Gastroesophageal sphincter (tissue), 4 donors: ENCODE measurements at regions not wholly inside any gene's neighbourhood (a gene's known extent, or its start where the extent isn't known, plus 50 kb on each side); places are given as distances from the start of the nearest gene placed in this dataset.

Experiments
- ATAC-seq: fragments of 150-250 bp; one replicate; pipeline ENCODE4 v1.9.1; 2016; ENCODE audit warnings: mild to moderate bottlenecking, moderate library complexity
- H3K27ac ChIP-seq, 4 donors: fragments of 200-600 bp; sonication (generic) in 3 of 4; 1 replicate in 3 of 4; 2 replicates in 1 of 4; pipeline ENCODE4 v1.5.1; 2016 to 2019
- H3K27me3 ChIP-seq: fragments of 200-600 bp; sonication (generic); one replicate; pipeline ENCODE4 v1.5.1; 2019
- H3K36me3 ChIP-seq, 2 donors: fragments of 200-600 bp; sonication (generic); one replicate each; pipeline ENCODE4 v1.5.1; 2019; ENCODE audit warnings: control low read depth in 1 of 2
- H3K4me1 ChIP-seq, 3 donors: fragments of 200-600 bp; sonication (generic); 1 replicate in 2 of 3; 2 replicates in 1 of 3; pipeline ENCODE4 v1.5.1; 2016 to 2019; ENCODE audit warnings: control low read depth in 2 of 3
- H3K4me3 ChIP-seq, 2 donors: fragments of 200-600 bp; sonication (generic); one replicate each; pipeline ENCODE4 v1.5.1; 2019; ENCODE audit warnings: mild to moderate bottlenecking in 1 of 2, moderate library complexity in 1 of 2
- H3K9me3 ChIP-seq, 3 donors: fragments of 200-600 bp; sonication (generic); one replicate each; pipeline ENCODE4 v1.5.1; 2017 to 2019; ENCODE audit warnings: control low read depth in 2 of 3
- EP300 ChIP-seq: sonication (generic); formaldehyde crosslinking; IDR thresholded peaks from one replicate; pipeline ENCODE4 v1.6.1; 2017; ENCODE audit warnings: antibody characterized with exemption, mild to moderate bottlenecking
- POLR2A ChIP-seq, 2 donors: fragments of 450-650 bp; IDR thresholded peaks; one replicate each; pipeline ENCODE4 v1.6.1; 2017; ENCODE audit warnings: antibody characterized with exemption in 2 of 2, mild to moderate bottlenecking in 2 of 2, moderate library complexity in 1 of 2
- POLR2AphosphoS5 ChIP-seq: sonication (generic); formaldehyde crosslinking; IDR thresholded peaks from one replicate; pipeline ENCODE4 v1.6.1; 2017; ENCODE audit warnings: antibody characterized with exemption
- WGBS, 2 donors: methylation state at CpG; one replicate each; pipeline ENCODE4 v1.1.5; 2018; ENCODE audit warnings: low coverage in 1 of 2; 5-methylcytosine and 5-hydroxymethylcytosine counted together
- TF ChIP-seq, protein P1 (sequence below), 4 experiments: fragments of 200-600 bp in 2 of 4; fragments of 450-650 bp in 2 of 4; sonication (generic) in 1 of 4; IDR thresholded peaks; one replicate each; pipeline ENCODE4 v1.5.1; 2017 to 2019; ENCODE audit warnings: antibody characterized with exemption in 4 of 4, mild to moderate bottlenecking in 2 of 4, moderate library complexity in 2 of 4

- 60 to 79% methylated on average over 2 to 4 of the region's 4 CpGs for WGBS, 2 donors
- ATAC-seq, result no peak
- no peaks in the 10 kb centered on the region for H3K4me1 ChIP-seq
- H3K9me3 ChIP-seq, result no peaks in the 10 kb centered on the region
- H3K27ac ChIP-seq, result no peak overlapping the region
- TF ChIP-seq POLR2A (IDR thresholded peaks at IDR 0.05) (no peak), POLR2AphosphoS5 (no peak)
- TF ChIP-seq, protein P1, sequence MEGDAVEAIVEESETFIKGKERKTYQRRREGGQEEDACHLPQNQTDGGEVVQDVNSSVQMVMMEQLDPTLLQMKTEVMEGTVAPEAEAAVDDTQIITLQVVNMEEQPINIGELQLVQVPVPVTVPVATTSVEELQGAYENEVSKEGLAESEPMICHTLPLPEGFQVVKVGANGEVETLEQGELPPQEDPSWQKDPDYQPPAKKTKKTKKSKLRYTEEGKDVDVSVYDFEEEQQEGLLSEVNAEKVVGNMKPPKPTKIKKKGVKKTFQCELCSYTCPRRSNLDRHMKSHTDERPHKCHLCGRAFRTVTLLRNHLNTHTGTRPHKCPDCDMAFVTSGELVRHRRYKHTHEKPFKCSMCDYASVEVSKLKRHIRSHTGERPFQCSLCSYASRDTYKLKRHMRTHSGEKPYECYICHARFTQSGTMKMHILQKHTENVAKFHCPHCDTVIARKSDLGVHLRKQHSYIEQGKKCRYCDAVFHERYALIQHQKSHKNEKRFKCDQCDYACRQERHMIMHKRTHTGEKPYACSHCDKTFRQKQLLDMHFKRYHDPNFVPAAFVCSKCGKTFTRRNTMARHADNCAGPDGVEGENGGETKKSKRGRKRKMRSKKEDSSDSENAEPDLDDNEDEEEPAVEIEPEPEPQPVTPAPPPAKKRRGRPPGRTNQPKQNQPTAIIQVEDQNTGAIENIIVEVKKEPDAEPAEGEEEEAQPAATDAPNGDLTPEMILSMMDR (IDR thresholded peaks at IDR 0.05), result no peak
- H3K36me3 ChIP-seq, result no peaks in the 10 kb centered on the region
- no peaks in the 10 kb centered on the region for H3K27me3 ChIP-seq
- no peak overlapping the region for H3K4me3 ChIP-seq
These were observed 92.0 kb upstream of the NMNAT3 start for GRCh38 chr3:139769796-139770195.

DNA sequence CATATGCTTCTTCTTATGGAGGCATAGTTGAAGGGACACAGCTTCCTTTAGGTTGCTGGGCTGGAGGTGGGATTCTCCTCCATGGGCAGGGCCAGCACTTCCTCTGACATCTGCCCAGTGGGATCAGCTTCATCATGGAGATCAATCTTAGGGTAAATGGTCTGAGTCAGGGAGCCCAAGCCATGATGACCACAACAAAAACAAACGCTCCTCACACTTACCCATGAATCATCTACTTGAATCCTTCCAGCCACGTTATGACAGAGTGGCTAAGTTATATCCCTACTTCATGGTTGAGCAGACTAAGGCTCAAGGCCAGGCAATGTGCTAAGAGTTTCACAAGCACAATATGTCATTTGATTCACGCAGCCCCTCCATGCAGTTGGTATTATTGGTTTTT lies 87.2 kb upstream of the NMNAT3 start:
- no peaks in the 10 kb centered on the region for H3K9me3 ChIP-seq
- no peak overlapping the region for H3K27ac ChIP-seq
- no peaks in the 10 kb centered on the region for H3K27me3 ChIP-seq
- no peak for ATAC-seq
- no peaks in the 10 kb centered on the region for H3K36me3 ChIP-seq
- WGBS, 2 donors, result 53 to 73% methylated on average over 3 of the region's 3 CpGs
- H3K4me1 ChIP-seq, result no peaks in the 10 kb centered on the region
- H3K4me3 ChIP-seq, result no peak overlapping the region
- no peak for TF ChIP-seq EP300
- TF ChIP-seq, protein P1 (IDR thresholded peaks at IDR 0.05), result no peak
- TF ChIP-seq POLR2A (IDR thresholded peaks at IDR 0.05), result no peak
- TF ChIP-seq POLR2AphosphoS5, result no peak

DNA sequence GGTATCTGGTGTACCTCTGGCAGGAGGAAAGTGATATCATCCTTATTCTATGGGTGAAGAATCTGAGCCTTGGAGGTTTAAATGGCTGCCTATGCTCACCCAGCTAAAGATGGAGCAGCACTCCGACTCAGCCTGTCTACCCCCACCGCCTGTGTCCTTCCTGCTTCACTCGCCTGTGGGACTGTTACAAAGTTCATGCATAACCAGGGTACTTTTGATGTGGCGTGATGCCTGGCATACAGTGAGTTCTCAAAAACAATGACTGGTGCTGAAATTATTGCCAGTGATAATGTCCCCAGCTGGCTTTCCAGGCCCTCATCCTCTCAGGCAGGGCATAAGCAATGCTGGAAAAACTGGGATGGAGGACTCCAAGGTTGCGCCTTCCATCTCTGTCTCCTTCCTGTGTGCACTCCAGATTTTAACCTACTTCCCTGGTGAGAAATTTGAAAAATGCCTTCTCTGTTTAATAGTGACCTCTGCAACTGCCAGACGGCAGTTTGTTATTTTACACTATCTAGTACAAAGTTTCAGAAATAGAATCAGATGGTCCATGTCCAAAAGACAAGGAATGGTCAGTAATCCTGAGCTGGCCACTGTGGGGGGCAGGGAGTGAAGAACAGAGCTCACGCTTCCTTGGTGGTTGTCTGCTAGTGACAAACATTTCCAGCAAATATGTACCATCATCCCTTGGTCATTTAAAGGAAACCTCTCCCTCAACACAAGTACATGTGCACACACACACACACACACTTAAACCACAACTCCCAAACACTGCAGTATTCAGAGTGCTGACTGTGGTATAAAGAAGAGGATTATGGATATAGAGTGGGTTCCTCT lies 86.5 kb upstream of the NMNAT3 start:
- H3K9me3 ChIP-seq, result no peaks in the 10 kb centered on the region
- H3K4me3 ChIP-seq, result no peak overlapping the region
- no peak overlapping the region for H3K27ac ChIP-seq
- TF ChIP-seq EP300, result no peak
- TF ChIP-seq POLR2AphosphoS5, result no peak
- no peak for TF ChIP-seq POLR2A (IDR thresholded peaks at IDR 0.05)
- TF ChIP-seq, protein P1 (IDR thresholded peaks at IDR 0.05), result no peak
- H3K36me3 ChIP-seq, result no peaks in the 10 kb centered on the region
- WGBS, 2 donors, result 80 to 81% methylated on average over 2 to 5 of the region's 7 CpGs
- H3K27me3 ChIP-seq, result no peaks in the 10 kb centered on the region
- no peaks in the 10 kb centered on the region for H3K4me1 ChIP-seq
- no peak for ATAC-seq

- Histone ChIP-seq H3K27ac (no peak overlapping the region), H3K27me3 (no peaks in the 10 kb centered on the region), H3K4me3 (no peak overlapping the region), H3K4me1 (no peaks in the 10 kb centered on the region), H3K9me3 (no peaks in the 10 kb centered on the region), H3K36me3 (no peaks in the 10 kb centered on the region)
- TF ChIP-seq, protein P1 (IDR thresholded peaks at IDR 0.05), result no peak
- TF ChIP-seq POLR2AphosphoS5, result no peak
- 60 to 69% methylated on average over 1 to 6 of the region's 9 CpGs for WGBS, 2 donors
- ATAC-seq, result no peak
These were observed 84.5 kb upstream of the NMNAT3 start for GRCh38 chr3:139762302-139762701.

DNA sequence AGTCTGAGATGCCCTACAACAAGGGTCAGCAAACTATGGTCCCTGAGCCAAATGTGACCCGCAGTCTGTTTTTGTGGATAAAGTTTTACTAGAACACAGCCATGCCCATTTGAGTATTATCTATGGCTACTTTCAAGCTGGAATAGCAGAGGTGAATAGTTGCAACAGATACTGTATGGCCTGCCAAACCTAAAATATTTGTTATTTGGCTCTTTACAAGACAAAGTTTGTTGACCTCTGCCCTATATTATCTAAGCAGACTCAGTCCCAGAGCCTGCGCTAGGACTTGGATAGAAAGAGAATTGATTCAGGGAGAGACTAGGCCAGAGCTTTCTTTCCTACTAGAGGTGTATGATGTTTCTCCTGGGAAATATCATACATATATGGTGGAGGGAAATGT lies 81.7 kb upstream of the NMNAT3 start:
- H3K4me3 ChIP-seq, result no peak overlapping the region
- TF ChIP-seq, protein P1 (IDR thresholded peaks at IDR 0.05), result no peak
- no peak for TF ChIP-seq POLR2A (IDR thresholded peaks at IDR 0.05)
- TF ChIP-seq EP300, result no peak
- no peak for TF ChIP-seq POLR2AphosphoS5
- 63 to 67% methylated on average over 2 of the region's 2 CpGs for WGBS, 2 donors
- H3K27ac ChIP-seq, result no peak overlapping the region
- ATAC-seq, result no peak
- H3K4me1 ChIP-seq, result no peaks in the 10 kb centered on the region
- H3K27me3 ChIP-seq, result no peaks in the 10 kb centered on the region
- no peaks in the 10 kb centered on the region for H3K9me3 ChIP-seq
- no peaks in the 10 kb centered on the region for H3K36me3 ChIP-seq
